Choroid plexus epithelial cell (primary cell): ENCODE measurements at regions not wholly inside any gene's neighbourhood (a gene's known extent, or its start where the extent isn't known, plus 50 kb on each side); places are given as distances from the start of the nearest gene placed in this dataset.

ENCODE experiments used
- DNase-seq: peaks from one replicate; pipeline ENCODE4 v3.0.0-alpha.2; 2010; ENCODE audit warnings: low read depth
- H3K4me3 ChIP-seq: 2 replicates; pipeline ENCODE4 v1.5.1; 2011; ENCODE audit warnings: low read depth, mild to moderate bottlenecking, control low read depth, low read length, moderate library complexity
- CTCF ChIP-seq: conservative IDR thresholded peaks from 2 replicates; pipeline ENCODE4 v1.5.1; 2011; ENCODE audit warnings: low read depth, mild to moderate bottlenecking, control low read depth, inconsistent platforms, low read length, moderate library complexity

GRCh38 chr2:7593360-7593759 lies 676.1 kb downstream of the RNF144A start:
- no peak for TF ChIP-seq CTCF
- no peak for DNase-seq

GRCh38 chr2:7594211-7594610 lies 677.0 kb downstream of the RNF144A start:
- no peak for TF ChIP-seq CTCF
- DNase-seq: no peak
- no peak overlapping the region for H3K4me3 ChIP-seq

More at GRCh38 chr2:7593360-7593759, 676.1 kb downstream of the RNF144A start:
- H3K4me3 ChIP-seq: no peak overlapping the region

- no peak overlapping the region for H3K4me3 ChIP-seq
- TF ChIP-seq CTCF: no peak
- no peak for DNase-seq
Measured at GRCh38 chr2:7595206-7595605, 678.0 kb downstream of the RNF144A start.

- no peak for DNase-seq
- TF ChIP-seq CTCF: no peak
- H3K4me3 ChIP-seq: no peak overlapping the region
Measured at GRCh38 chr2:7598402-7598801, 681.2 kb downstream of the RNF144A start.

- DNase-seq: no peak
- TF ChIP-seq CTCF: no peak
Measured at GRCh38 chr2:7599462-7600258, 682.4 kb downstream of the RNF144A start.

GRCh38 chr2:7601990-7602389 lies 684.8 kb downstream of the RNF144A start:
- no peak overlapping the region for H3K4me3 ChIP-seq
- TF ChIP-seq CTCF: no peak
- DNase-seq: no peak

More at GRCh38 chr2:7599462-7600258, 682.4 kb downstream of the RNF144A start:
- no peak overlapping the region for H3K4me3 ChIP-seq

- no peak for TF ChIP-seq CTCF
- no peak overlapping the region for H3K4me3 ChIP-seq
- no peak for DNase-seq
Measured at GRCh38 chr2:7604456-7604855, 687.2 kb downstream of the RNF144A start.
